Endothelial cell of umbilical vein (primary cell): ENCODE measurements at regions not wholly inside any gene's neighbourhood (a gene's known extent, or its start where the extent isn't known, plus 50 kb on each side); places are given as distances from the start of the nearest gene placed in this dataset.

Source experiments
- BruUV-seq: library from RNA; stranded (reverse); fragments of 400-500 nt; replicated peaks from 2 replicates; lab custom pipeline; 2021; lab: Mats Ljungman, UMichigan
- CTCF ChIA-PET: fragments of 300-600, 350-600 bp; sonication (Branson Sonifier 250); formaldehyde crosslinking; loops from one replicate; lab custom pipeline; 2021; ENCODE audit warnings: antibody characterized with exemption, inconsistent platforms; lab: Charles Lee
- POLR2A ChIA-PET: fragments of 300-600, 350-600 bp; sonication (Branson Sonifier 250); formaldehyde crosslinking; loops from one replicate; lab custom pipeline; 2021; ENCODE audit warnings: antibody characterized with exemption, inconsistent platforms; lab: Charles Lee
- DNase-seq: peaks from one replicate; pipeline ENCODE4 v3.0.0-alpha.2; 2011; ENCODE audit warnings: low read depth, low spot score
- FAIRE-seq: peaks from 2 replicates; lab custom pipeline; 2011; peaks lifted over from hg19 to GRCh38; lab: Jason Lieb, UNC
- H2AFZ ChIP-seq: 2 replicates; pipeline ENCODE4 v1.6.0; 2012; ENCODE audit warnings: low read depth, low read length, control low read depth, inconsistent platforms
- H3K27ac ChIP-seq: 2 replicates; pipeline ENCODE4 v1.5.1; 2011; ENCODE audit warnings: low read depth, mild to moderate bottlenecking, control low read depth, low read length, moderate library complexity; ENCODE audit not compliant: insufficient read depth
- H3K27me3 ChIP-seq, 2 experiments: 2 replicates each; pipeline versions ENCODE4 v1.6.0 to v1.6.1; 2011; ENCODE audit warnings: low read length in 2 of 2, mixed read lengths in 1 of 2; ENCODE audit not compliant: control insufficient read depth in 2 of 2, insufficient read depth in 2 of 2
- H3K36me3 ChIP-seq, 2 experiments: 2 replicates in 1 of 2; 3 replicates in 1 of 2; pipeline ENCODE4 v1.5.1; 2011; ENCODE audit warnings: low read length in 2 of 2, mild to moderate bottlenecking in 1 of 2, moderate library complexity in 1 of 2; ENCODE audit not compliant: control insufficient read depth in 2 of 2, insufficient read depth in 2 of 2; ENCODE audit errors: extremely low read depth in 1 of 2
- H3K4me1 ChIP-seq: 3 replicates; pipeline ENCODE4 v1.5.1; 2011; ENCODE audit warnings: mild to moderate bottlenecking, low read length; ENCODE audit not compliant: control insufficient read depth, insufficient read depth; ENCODE audit errors: extremely low read depth
- H3K4me2 ChIP-seq: 2 replicates; pipeline ENCODE4 v1.6.1; 2011; ENCODE audit warnings: low read length, control low read depth, mixed read lengths; ENCODE audit not compliant: insufficient read depth
- H3K4me3 ChIP-seq, 3 experiments: fragments of 200-600 bp in 1 of 3; sonication (generic), shearing (Covaris generic) in 1 of 3; replicated peaks in 1 of 3; 2 replicates each; pipeline ENCODE4 v1.5.1; 2011 to 2016; ENCODE audit warnings: control low read depth in 3 of 3, low read length in 3 of 3, mild to moderate bottlenecking in 2 of 3, inconsistent platforms in 1 of 3, low read depth in 1 of 3, moderate library complexity in 1 of 3; ENCODE audit not compliant: insufficient read depth in 1 of 3
- H3K79me2 ChIP-seq: 2 replicates; pipeline ENCODE4 v1.6.0; 2012; ENCODE audit warnings: low read length, inconsistent platforms; ENCODE audit not compliant: control insufficient read depth, insufficient read depth
- H3K9ac ChIP-seq: replicated peaks from 2 replicates; pipeline ENCODE3; 2011; ENCODE audit warnings: low read length, control low read depth; ENCODE audit not compliant: insufficient read depth; ENCODE audit errors: extremely low read depth
- H3K9me1 ChIP-seq: replicated peaks from 3 replicates; pipeline ENCODE4 v1.6.0; 2011; ENCODE audit warnings: mild to moderate bottlenecking, low read length; ENCODE audit not compliant: control insufficient read depth, insufficient read depth; ENCODE audit errors: extremely low read depth
- H3K9me3 ChIP-seq: replicated peaks from 2 replicates; pipeline ENCODE4 v1.5.1; 2012; ENCODE audit warnings: low read length, inconsistent platforms; ENCODE audit not compliant: control insufficient read depth, insufficient read depth
- H4K20me1 ChIP-seq: replicated peaks from 2 replicates; pipeline ENCODE3; 2011; ENCODE audit warnings: mild to moderate bottlenecking, low read length; ENCODE audit not compliant: control insufficient read depth, insufficient read depth; ENCODE audit errors: extremely low read depth
- EZH2 ChIP-seq: IDR thresholded peaks from 2 replicates; pipeline ENCODE4 v1.6.1; 2012; ENCODE audit warnings: borderline replicate concordance, low read depth, mild to moderate bottlenecking, moderate library complexity, low read length, inconsistent platforms; ENCODE audit not compliant: severe bottlenecking
- FOS ChIP-seq: IDR thresholded peaks from 2 replicates; pipeline ENCODE4 v1.6.1; 2011; ENCODE audit warnings: mild to moderate bottlenecking, low read length, moderate library complexity, borderline replicate concordance; ENCODE audit not compliant: insufficient read depth
- GATA2 ChIP-seq: IDR thresholded peaks from 2 replicates; pipeline ENCODE4 v1.7.0; 2011; ENCODE audit warnings: low read depth, mild to moderate bottlenecking, moderate library complexity, mixed read lengths, low read length; ENCODE audit not compliant: insufficient read length, insufficient read depth
- JUN ChIP-seq: IDR thresholded peaks from 2 replicates; pipeline ENCODE4 v1.6.1; 2011; ENCODE audit warnings: borderline replicate concordance, low read depth; ENCODE audit not compliant: insufficient read length, insufficient read depth
- MYC ChIP-seq: IDR thresholded peaks from one replicate; pipeline ENCODE4 v1.6.1; 2011; ENCODE audit warnings: mild to moderate bottlenecking, low read depth, low read length
- POLR2A ChIP-seq: IDR thresholded peaks from 2 replicates; pipeline ENCODE4 v1.6.1; 2012; ENCODE audit warnings: low read depth, mild to moderate bottlenecking, control low read depth, low read length
- POLR2AphosphoS5 ChIP-seq: IDR thresholded peaks from 2 replicates; pipeline ENCODE4 v1.6.1; 2012; ENCODE audit warnings: low read depth, mild to moderate bottlenecking, control low read depth, low read length, moderate library complexity; ENCODE audit not compliant: insufficient read depth
- dilution Hi-C: fragments of 300-500 bp; cut with MboI; formaldehyde crosslinking; loops from one replicate; pipeline ENCODE4 v1.15.0; 2019; ENCODE audit warnings: low sequenced_read_pairs; ENCODE audit not compliant: extremely low pct_ligation_motif_present
- intact Hi-C: fragments of 100-400 bp; cut with micrococcal nuclease; formaldehyde crosslinking; loops from one replicate; pipeline ENCODE4 v1.10.0; 2022
- TF ChIP-seq, protein P1 (sequence below), 2 donors: IDR thresholded peaks; 1 replicate in 1 of 2; 2 replicates in 1 of 2; pipeline ENCODE4 v1.5.1; 2011; ENCODE audit warnings: low read length in 2 of 2, mild to moderate bottlenecking in 2 of 2, moderate library complexity in 2 of 2, control low read depth in 1 of 2, inconsistent platforms in 1 of 2, low read depth in 1 of 2; ENCODE audit not compliant: insufficient read depth in 1 of 2; ENCODE audit errors: extremely low read depth in 1 of 2

DNA sequence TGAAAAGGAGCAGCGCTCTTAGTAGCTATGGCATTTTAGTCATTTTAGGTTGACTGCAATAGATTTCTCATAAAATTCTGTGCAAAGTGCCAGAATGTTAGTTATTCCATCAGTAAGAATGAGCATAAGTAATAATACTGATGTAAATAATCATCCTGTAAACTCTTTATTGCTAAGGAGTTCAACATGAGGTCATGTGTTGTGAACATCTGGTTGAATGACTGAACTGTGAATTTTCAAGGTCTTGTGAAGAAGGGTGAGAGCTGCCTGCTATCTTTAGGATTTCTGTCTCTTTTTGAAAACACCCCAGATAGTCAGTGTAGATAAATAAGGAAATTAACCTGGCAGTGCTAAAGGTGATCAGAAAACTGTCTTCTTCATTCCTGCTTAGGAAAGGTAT is 333.4 kb upstream of the TBC1D5 start:
- no peaks in the 10 kb centered on the region for H3K9me1 ChIP-seq
- TF ChIP-seq, protein P1, sequence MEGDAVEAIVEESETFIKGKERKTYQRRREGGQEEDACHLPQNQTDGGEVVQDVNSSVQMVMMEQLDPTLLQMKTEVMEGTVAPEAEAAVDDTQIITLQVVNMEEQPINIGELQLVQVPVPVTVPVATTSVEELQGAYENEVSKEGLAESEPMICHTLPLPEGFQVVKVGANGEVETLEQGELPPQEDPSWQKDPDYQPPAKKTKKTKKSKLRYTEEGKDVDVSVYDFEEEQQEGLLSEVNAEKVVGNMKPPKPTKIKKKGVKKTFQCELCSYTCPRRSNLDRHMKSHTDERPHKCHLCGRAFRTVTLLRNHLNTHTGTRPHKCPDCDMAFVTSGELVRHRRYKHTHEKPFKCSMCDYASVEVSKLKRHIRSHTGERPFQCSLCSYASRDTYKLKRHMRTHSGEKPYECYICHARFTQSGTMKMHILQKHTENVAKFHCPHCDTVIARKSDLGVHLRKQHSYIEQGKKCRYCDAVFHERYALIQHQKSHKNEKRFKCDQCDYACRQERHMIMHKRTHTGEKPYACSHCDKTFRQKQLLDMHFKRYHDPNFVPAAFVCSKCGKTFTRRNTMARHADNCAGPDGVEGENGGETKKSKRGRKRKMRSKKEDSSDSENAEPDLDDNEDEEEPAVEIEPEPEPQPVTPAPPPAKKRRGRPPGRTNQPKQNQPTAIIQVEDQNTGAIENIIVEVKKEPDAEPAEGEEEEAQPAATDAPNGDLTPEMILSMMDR (IDR thresholded peaks at IDR 0.05; ENCODE audit: extremely low read depth in 1 of 2, insufficient read depth in 1 of 2, low read depth in 1 of 2, low read length in 2 of 2) = no peak
- FAIRE-seq (no peak), DNase-seq (no peak)
- no peaks in the 10 kb centered on the region for H3K27me3 ChIP-seq
- dilution Hi-C loops = no loop called here
- peaks cover 5% of the 10 kb centered on the region for H3K9me3 ChIP-seq
- no peaks in the 10 kb centered on the region for H3K36me3 ChIP-seq
- no peaks in the 10 kb centered on the region for H4K20me1 ChIP-seq
- POLR2A ChIA-PET = no interaction called here
- H3K27ac ChIP-seq = no peak overlapping the region
- H3K9ac ChIP-seq = no peak overlapping the region
- H2AFZ ChIP-seq = no peak overlapping the region
- H3K4me3 ChIP-seq = no peak overlapping the region
- no peaks in the 10 kb centered on the region for H3K79me2 ChIP-seq
- intact Hi-C loops = no loop called here
- no peaks in the 10 kb centered on the region for H3K4me1 ChIP-seq
- H3K4me2 ChIP-seq = no peak overlapping the region
- CTCF ChIA-PET = no interaction called here
- no TSS peak for BruUV-seq

GRCh38 chr3:18071833-18072232 is 329.4 kb upstream of the TBC1D5 start:
- Histone ChIP-seq H3K4me2 (no peak overlapping the region), H3K79me2 (no peaks in the 10 kb centered on the region), H3K9ac (no peak overlapping the region), H3K9me1 (no peaks in the 10 kb centered on the region), H3K27me3 (no peaks in the 10 kb centered on the region), H3K27ac (no peak overlapping the region), H3K4me3 (no peak overlapping the region), H3K9me3 (no peaks in the 10 kb centered on the region), H2AFZ (no peak overlapping the region), H3K36me3 (no peaks in the 10 kb centered on the region), H4K20me1 (no peaks in the 10 kb centered on the region), H3K4me1 (no peaks in the 10 kb centered on the region)
- CTCF ChIA-PET = no interaction called here
- TF ChIP-seq MYC = no peak
- no peak for TF ChIP-seq GATA2
- no peak for TF ChIP-seq POLR2AphosphoS5
- TF ChIP-seq JUN = no peak
- TF ChIP-seq FOS = no peak
- no peak for TF ChIP-seq POLR2A
- TF ChIP-seq, protein P1 (IDR thresholded peaks at IDR 0.05; ENCODE audit: extremely low read depth in 1 of 2, insufficient read depth in 1 of 2, low read depth in 1 of 2, low read length in 2 of 2) = no peak
- no peak for TF ChIP-seq EZH2
- FAIRE-seq (no peak), DNase-seq (no peak)
- no TSS peak for BruUV-seq
- intact Hi-C loops (no loop called here), dilution Hi-C loops (no loop called here)
- POLR2A ChIA-PET = no interaction called here
